Transverse colon (tissue), 3 donors: ENCODE measurements at regions not wholly inside any gene's neighbourhood (a gene's known extent, or its start where the extent isn't known, plus 50 kb on each side); places are given as distances from the start of the nearest gene placed in this dataset.

Experiments
- CTCF ChIP-seq, 5 experiments: fragments of 200-600 bp in 3 of 5; fragments of 450-650 bp in 2 of 5; sonication (generic) in 3 of 5; IDR thresholded peaks; 1 replicate in 2 of 5; 2 replicates in 3 of 5; pipeline ENCODE4 v1.5.1; 2016 to 2017; ENCODE audit warnings: antibody characterized with exemption in 5 of 5, inconsistent platforms in 3 of 5, mild to moderate bottlenecking in 2 of 5, moderate library complexity in 1 of 5
- POLR2A ChIP-seq: fragments of 450-650 bp; IDR thresholded peaks from one replicate; pipeline ENCODE4 v1.6.1; 2016; ENCODE audit warnings: antibody characterized with exemption, mild to moderate bottlenecking, moderate library complexity

- TF ChIP-seq CTCF (IDR thresholded peaks at IDR 0.05) = no peak
- TF ChIP-seq POLR2A = no peak
These were observed 81.0 kb upstream of the ZBED5 start for GRCh38 chr11:10938650-10939387.
